Mucosa of rectum (tissue), 2 donors: ENCODE measurements at regions not wholly inside any gene's neighbourhood (a gene's known extent, or its start where the extent isn't known, plus 50 kb on each side); places are given as distances from the start of the nearest gene placed in this dataset.

Experiments
- H3K27ac ChIP-seq, 2 donors: one replicate each; pipeline ENCODE4 v1.7.0; 2013; ENCODE audit warnings: inconsistent platforms in 2 of 2, low read depth in 2 of 2, low read length in 2 of 2
- H3K27me3 ChIP-seq, 2 donors: one replicate each; pipeline ENCODE4 v1.7.0; 2013; ENCODE audit warnings: low read length in 2 of 2; ENCODE audit not compliant: control insufficient read depth in 2 of 2, insufficient read depth in 2 of 2
- H3K36me3 ChIP-seq, 2 donors: one replicate each; pipeline ENCODE4 v1.7.0; 2013; ENCODE audit warnings: low read length in 2 of 2; ENCODE audit not compliant: control insufficient read depth in 2 of 2, insufficient read depth in 2 of 2
- H3K4me1 ChIP-seq, 2 donors: one replicate each; pipeline ENCODE4 v1.7.0; 2013; ENCODE audit warnings: low read length in 2 of 2, mild to moderate bottlenecking in 1 of 2; ENCODE audit not compliant: control insufficient read depth in 2 of 2, insufficient read depth in 2 of 2
- H3K4me3 ChIP-seq, 2 donors: one replicate each; pipeline ENCODE4 v1.7.0; 2013; ENCODE audit warnings: low read length in 2 of 2
- H3K9ac ChIP-seq, 2 donors: one replicate each; pipeline ENCODE4 v1.7.0; 2013; ENCODE audit warnings: low read length in 2 of 2, low read depth in 1 of 2, mild to moderate bottlenecking in 1 of 2
- H3K9me3 ChIP-seq, 2 donors: one replicate each; pipeline ENCODE4 v1.7.0; 2013; ENCODE audit warnings: low read length in 2 of 2; ENCODE audit not compliant: control insufficient read depth in 2 of 2
- donor health status: healthy.
- donor health status: Normal muscosa, but diverticular disease.

DNA sequence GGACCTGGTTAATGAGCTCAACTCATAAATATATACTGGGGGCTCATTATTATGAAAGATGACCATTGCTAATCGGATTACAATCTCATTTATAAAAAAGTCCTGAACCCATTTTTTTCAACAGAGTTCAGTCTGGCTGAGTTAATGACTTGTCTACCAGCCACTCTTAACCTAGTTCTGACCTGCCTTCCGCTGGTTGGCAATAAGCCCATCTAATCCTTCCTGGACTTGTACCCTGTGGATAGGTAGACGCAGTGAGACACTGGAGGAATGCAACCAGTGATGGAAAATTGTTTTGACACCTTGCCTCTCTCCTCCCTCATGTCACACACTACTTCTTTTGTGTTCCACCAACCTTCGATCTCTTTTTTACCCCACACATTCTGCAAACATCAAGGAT lies 279.9 kb downstream of the FOXO1 start:
- Histone ChIP-seq H3K9me3 (no peaks in the 10 kb centered on the region), H3K27ac (no peak overlapping the region), H3K36me3 (no peaks in the 10 kb centered on the region), H3K4me3 (no peak overlapping the region), H3K4me1 (peaks cover 2 to 3% of the 10 kb centered on the region in 2 donors), H3K9ac (no peak overlapping the region), H3K27me3 (no peaks in the 10 kb centered on the region)

DNA sequence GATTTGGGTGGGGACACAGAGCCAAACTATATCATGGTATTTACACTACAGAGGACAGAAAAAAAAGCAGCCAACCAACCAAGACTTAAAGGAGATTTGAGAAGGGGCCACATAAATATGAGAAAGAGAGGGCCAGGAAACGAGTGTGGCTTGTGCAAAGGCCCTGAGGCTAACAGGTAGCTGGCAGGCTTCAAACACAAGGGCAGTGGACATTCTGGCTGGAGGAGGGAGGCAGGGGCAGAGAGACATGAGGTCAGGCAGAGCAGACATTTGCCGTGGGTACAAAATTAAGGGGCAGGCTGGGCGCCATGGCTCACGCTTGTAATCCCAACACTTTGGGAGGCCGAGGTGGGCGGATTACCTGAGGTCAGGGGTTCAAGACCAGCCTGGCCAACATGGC lies 278.7 kb downstream of the FOXO1 start:
- peaks cover 2 to 3% of the 10 kb centered on the region in 2 donors for H3K4me1 ChIP-seq
- no peaks in the 10 kb centered on the region for H3K9me3 ChIP-seq
- no peaks in the 10 kb centered on the region for H3K27me3 ChIP-seq
- no peak overlapping the region for H3K9ac ChIP-seq
- H3K4me3 ChIP-seq: no peak overlapping the region
- no peak overlapping the region for H3K27ac ChIP-seq
- no peaks in the 10 kb centered on the region for H3K36me3 ChIP-seq

- H3K4me3 ChIP-seq: peak overlapping the region; percentile 21 to 62
- peaks cover 2 to 3% of the 10 kb centered on the region in 2 donors for H3K4me1 ChIP-seq
- H3K27ac ChIP-seq: peak overlapping the region; percentile 48 to 75
These were observed 277.8 kb downstream of the FOXO1 start for GRCh38 chr13:40388617-40389016.

DNA sequence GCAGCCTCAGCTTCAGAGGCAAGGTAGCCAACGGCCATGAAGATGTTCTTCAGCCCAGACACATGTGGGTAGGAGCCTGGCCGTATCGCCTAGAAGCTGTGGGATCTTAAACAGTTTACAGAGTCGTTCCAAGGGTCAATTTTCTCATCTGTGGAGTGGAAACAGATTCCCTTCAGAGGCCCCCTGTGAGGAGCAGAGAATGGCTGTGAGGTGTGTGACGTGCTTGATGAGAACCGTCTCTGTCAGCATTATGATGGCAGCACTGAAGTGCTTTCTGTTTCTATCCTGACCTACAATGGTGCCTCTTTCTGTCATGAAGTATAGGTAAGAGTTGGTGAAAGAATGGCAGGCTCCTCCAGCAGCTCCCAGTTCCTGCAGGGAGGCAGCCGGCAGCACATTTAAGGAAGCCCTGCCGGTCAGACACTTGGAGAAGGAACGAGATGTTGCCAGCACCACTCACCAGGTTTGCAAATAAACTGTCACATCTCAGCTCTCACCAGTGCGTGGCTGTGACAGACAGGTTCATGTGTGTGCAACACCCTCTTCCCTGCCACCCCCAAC lies 277.3 kb downstream of the FOXO1 start:
- Histone ChIP-seq H3K4me3 (peak overlapping the region; percentile 22 to 62), H3K27ac (peak overlapping the region; percentile 48 to 75)

More at GRCh38 chr13:40388617-40389016, 277.8 kb downstream of the FOXO1 start:
- H3K9ac ChIP-seq: peak overlapping the region in 1 of 2 donors; percentile 54
- no peaks in the 10 kb centered on the region for H3K36me3 ChIP-seq
- no peaks in the 10 kb centered on the region for H3K9me3 ChIP-seq
- H3K27me3 ChIP-seq: no peaks in the 10 kb centered on the region

GRCh38 chr13:40390401-40390916 lies 276.0 kb downstream of the FOXO1 start:
- Histone ChIP-seq H3K36me3 (no peaks in the 10 kb centered on the region), H3K27ac (no peak overlapping the region), H3K9me3 (no peaks in the 10 kb centered on the region), H3K27me3 (no peaks in the 10 kb centered on the region), H3K9ac (no peak overlapping the region), H3K4me1 (peaks cover 2 to 3% of the 10 kb centered on the region in 2 donors), H3K4me3 (no peak overlapping the region)

More for the DNA sequence above, 277.3 kb downstream of the FOXO1 start:
- Histone ChIP-seq H3K27me3 (no peaks in the 10 kb centered on the region), H3K4me1 (peaks cover 2 to 3% of the 10 kb centered on the region in 2 donors), H3K9me3 (no peaks in the 10 kb centered on the region), H3K9ac (peak overlapping the region in 1 of 2 donors; percentile 54), H3K36me3 (no peaks in the 10 kb centered on the region)

DNA sequence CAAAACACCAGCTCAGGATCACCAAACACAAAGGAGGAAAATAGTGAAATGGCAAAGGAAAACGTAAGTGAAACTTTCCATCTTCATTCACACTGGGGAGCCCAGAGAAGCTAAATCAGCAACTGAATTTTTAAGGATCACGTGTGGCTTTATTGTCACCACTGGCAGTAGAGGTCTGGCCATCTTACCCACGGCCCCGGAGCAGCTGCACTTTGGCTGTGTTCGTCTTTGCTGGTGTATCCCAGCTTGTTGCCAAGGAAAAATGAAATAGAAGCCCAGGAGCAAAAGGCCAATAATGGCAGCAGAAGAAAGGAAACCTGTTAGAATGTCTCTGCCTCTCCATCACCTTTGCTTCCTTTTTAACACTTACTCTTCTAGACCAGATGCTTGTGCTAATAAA lies 274.7 kb downstream of the FOXO1 start:
- Histone ChIP-seq H3K27ac (no peak overlapping the region), H3K4me3 (no peak overlapping the region), H3K36me3 (no peaks in the 10 kb centered on the region), H3K27me3 (no peaks in the 10 kb centered on the region), H3K4me1 (peaks cover 2 to 3% of the 10 kb centered on the region in 2 donors), H3K9me3 (no peaks in the 10 kb centered on the region), H3K9ac (no peak overlapping the region)

DNA sequence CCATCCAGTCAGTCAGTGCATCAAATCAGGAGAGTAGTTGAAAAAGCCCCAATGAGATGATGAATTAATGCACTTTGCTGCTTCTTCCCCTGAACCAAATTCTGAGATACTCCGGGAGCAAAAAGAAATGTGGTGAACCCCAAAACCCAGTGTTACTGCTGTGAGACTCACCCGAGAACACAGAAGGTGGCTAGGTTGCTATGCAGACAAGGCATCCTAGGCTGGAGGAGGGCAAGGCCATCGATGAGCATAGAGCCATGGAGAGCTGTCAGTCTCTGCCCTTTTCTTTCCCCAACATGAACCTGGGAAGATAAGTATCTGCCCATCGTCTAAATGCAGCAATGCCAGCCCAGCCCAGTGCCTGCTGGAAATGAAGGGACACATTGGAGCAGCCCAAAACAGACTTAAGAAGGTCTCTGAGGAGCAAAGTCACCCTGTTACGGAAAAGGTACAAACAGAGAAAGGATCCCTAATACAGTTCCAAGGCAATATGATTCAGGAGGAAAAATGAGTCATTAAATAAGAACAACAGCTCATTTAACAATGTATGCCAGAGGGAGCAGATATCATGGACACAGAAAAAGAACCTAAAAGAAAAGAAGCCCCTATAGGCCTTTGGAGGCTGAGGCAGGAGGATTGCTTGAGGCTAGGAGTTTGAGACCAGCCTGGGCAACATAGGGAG lies 272.0 kb downstream of the FOXO1 start:
- Histone ChIP-seq H3K27ac (no peak overlapping the region), H3K4me1 (no peaks in the 10 kb centered on the region), H3K9ac (no peak overlapping the region), H3K4me3 (no peak overlapping the region), H3K36me3 (no peaks in the 10 kb centered on the region), H3K27me3 (no peaks in the 10 kb centered on the region), H3K9me3 (no peaks in the 10 kb centered on the region)

DNA sequence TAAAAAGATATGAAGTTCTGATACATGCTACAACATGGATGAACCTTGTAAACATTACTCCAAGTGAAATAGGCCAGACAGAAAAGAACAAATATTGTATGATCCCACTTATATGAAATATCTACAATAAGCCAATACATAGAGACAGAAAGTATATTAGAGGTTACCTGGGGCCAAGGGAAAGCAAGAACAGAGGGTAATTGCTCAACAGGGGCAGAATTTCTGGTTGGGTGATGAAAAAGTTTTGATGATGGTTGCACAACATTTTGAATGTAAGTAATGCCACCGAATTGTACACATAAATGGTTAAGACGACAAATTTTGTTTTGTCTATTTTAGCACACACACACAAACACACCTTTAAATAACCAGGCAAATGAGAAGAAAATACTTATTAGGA lies 268.4 kb downstream of the FOXO1 start:
- Histone ChIP-seq H3K27me3 (no peaks in the 10 kb centered on the region), H3K9ac (no peak overlapping the region), H3K9me3 (no peaks in the 10 kb centered on the region), H3K4me3 (no peak overlapping the region), H3K4me1 (peaks cover 13 to 21% of the 10 kb centered on the region in 2 donors), H3K27ac (no peak overlapping the region), H3K36me3 (no peaks in the 10 kb centered on the region)

DNA sequence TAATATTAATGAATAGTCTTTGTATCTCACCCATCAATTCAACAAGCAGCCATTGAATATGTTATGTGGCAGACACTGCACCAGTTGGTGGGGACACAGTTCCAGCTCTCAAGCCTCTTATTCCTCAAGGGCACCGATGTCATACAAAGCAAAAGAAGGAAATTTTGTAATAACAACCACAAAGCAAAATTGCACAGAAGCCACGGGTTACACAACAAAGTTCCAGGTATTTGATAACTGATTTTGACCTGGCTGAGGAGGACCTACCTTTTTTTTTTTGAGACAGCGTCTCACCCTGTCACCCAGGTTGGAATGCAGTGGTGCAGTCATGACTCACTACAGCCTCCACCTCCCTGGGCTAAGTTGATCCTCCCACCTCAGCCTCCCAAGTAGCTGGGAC lies 266.7 kb downstream of the FOXO1 start:
- Histone ChIP-seq H3K36me3 (no peaks in the 10 kb centered on the region), H3K4me3 (no peak overlapping the region), H3K4me1 (peaks cover 20 to 32% of the 10 kb centered on the region in 2 donors), H3K27ac (no peak overlapping the region), H3K9me3 (no peaks in the 10 kb centered on the region), H3K27me3 (no peaks in the 10 kb centered on the region), H3K9ac (no peak overlapping the region)

- Histone ChIP-seq H3K27me3 (no peaks in the 10 kb centered on the region), H3K36me3 (no peaks in the 10 kb centered on the region), H3K4me1 (peaks cover 20 to 32% of the 10 kb centered on the region in 2 donors), H3K4me3 (peak overlapping the region; percentile 24 to 51), H3K27ac (peak overlapping the region; percentile 71 to 82), H3K9ac (peak overlapping the region; percentile 20 to 30), H3K9me3 (no peaks in the 10 kb centered on the region)
These were observed 264.3 kb downstream of the FOXO1 start for GRCh38 chr13:40401911-40402776.
